GM12891 (cell line): ENCODE measurements at regions not wholly inside any gene's neighbourhood (a gene's known extent, or its start where the extent isn't known, plus 50 kb on each side); places are given as distances from the start of the nearest gene placed in this dataset.

Experiments used
- POLR2A ChIP-seq: IDR thresholded peaks from 2 replicates; pipeline ENCODE4 v1.6.1; 2011; ENCODE audit warnings: low read depth, low read length, control low read depth
- POLR2AphosphoS5 ChIP-seq: IDR thresholded peaks from 2 replicates; pipeline ENCODE4 v1.6.1; 2011; ENCODE audit warnings: low read depth, low read length, control low read depth

DNA sequence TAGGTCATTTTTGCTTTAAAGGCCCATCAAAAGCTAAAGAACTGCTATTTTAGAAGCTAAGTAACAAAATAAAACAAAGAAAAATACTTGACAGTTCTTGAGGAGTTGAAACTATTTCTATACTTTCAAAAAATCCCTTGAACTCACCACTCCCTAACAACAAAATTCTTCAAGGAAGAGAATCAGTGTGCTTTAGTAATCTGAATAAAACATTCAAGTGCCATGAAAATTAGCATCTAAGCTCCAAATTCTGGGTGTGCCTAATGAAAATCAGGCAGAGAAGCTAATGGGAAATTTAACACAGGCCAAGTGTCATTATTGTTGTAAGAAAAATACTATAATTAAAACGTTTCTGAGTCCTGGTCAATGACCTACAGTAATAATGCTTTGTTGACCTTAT, 456.3 kb downstream of the ZEB2 start:
- TF ChIP-seq POLR2AphosphoS5 (no peak), POLR2A (no peak)
